GM19372 (cell line): ENCODE measurements at regions not wholly inside any gene's neighbourhood (a gene's known extent, or its start where the extent isn't known, plus 50 kb on each side); places are given as distances from the start of the nearest gene placed in this dataset.
"Not testable (repeated sequence)": the region's sequence is repeated elsewhere in the genome, so short reads cannot be mapped to it uniquely, and the experiment has no call there.

ENCODE experiments used
- ATAC-seq: cut with Tn5 transposase; IDR thresholded peaks from one replicate; pipeline ENCODE4 v1.9.1; 2021; ENCODE audit warnings: mild to moderate bottlenecking, low read depth, moderate library complexity; ENCODE audit not compliant: unreplicated experiment

DNA sequence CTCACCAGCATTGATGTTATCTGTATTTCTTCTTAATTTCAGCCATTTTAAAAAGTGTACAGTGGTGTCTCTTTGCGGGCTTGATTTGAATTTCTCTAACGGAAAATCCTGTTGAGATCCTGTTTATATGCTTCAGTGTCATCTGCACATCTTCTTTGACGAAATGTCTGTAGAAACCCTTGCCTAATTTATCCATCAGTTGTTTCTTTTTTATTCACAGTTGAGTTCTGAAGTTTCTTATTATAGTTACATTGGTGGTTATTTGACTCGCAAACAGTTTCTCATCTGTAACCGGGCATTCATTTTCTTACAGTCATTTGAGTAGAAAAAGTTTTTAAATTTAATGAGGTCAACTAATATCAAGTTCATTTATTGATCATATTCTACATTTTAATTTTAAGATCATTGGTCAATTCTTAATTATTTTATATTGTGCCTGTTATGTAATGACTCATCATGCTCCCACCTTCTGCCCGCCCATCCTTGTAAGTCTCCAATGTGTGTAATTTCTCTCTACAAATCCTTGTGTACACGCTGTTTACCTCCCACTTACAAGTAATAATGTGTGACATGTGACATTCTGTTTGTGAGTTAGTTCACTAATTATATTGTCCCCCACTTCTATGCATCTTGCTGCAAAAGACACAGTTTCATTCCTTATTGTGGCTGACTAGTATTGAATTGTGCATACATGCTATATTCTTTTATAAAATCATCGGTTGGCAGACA is 1242.8 kb downstream of the TMEM121 start:
- ATAC-seq, result not testable (repeated sequence)

DNA sequence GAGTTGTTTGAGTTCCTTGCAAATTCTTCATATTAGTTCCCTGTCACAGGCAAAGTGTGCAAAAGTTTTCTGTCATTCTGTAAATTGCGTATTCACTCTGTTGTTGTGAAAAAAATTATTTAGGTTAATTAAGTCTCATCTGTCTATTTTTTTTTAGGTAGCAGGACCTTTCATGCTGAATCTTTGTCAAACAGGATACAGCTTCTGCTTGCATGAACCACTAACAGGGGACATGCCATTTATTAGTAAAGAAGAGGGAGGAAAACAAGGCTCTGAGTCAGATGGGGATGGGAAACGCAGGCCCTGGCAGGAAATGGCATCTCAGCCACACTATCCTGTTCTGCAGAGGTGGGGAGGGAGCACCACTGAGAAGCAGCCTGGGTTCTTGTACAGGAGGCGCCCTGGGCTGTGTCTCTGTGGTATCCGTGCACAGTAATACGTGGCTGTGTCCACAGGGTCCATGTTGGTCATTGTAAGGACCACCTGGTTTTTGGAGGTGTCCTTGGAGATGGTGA is 1243.8 kb downstream of the TMEM121 start:
- not testable (repeated sequence) for ATAC-seq

DNA sequence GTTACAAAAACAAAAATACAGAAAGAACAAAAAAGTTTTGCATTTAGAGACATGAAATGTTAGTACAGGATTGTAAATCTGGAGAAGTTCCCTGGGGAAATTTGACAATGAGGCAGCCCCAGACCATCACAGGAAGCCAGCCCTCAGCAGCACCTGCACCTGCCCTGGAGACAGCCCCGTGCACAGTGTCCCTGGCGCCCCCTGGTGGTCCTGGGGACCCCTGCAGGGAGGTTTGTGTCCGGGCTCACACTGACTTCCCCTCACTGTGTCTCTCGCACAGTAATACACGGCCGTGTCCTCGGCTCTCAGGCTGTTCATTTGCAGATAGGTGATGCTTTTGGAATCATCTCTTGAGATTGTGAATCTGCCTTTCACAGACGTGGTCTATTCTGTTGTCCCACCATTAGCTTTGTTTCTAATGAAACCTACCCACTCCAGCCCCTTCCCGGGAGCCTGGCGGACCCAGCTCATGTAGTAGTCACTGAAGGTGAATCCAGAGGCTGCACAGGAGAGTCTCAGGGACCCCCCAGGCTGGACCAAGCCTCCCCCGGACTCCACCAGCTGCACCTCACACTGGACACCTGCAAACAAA is 1248.6 kb downstream of the TMEM121 start:
- not testable (repeated sequence) for ATAC-seq

DNA sequence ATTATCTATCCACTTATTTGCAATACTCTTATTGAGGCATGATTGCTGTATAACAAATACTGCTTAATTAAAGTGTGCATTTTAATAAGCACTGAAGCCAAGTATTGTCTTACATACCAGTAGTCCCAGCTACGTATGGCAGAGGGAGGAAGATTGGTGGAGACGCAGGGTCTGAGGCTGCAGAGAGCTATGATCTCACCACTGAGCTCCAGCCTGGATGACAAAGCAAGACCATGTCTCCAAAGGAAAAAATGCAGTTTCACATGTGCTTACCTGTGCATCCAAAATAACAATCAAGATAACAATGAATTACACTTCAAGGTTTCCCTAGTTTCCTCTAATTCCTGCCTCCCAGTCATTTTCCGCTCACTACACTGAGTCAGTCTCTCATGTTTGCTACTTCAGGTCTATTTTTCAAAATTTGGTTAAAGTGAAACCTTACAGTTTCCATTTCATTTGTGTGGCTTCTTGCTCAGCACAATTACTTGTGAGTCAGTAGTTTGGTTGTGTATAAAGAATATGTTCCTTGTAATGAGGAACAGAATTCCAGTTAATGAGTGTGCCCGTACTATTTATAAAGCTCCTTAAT is 1250.1 kb downstream of the TMEM121 start:
- ATAC-seq, result no peak

DNA sequence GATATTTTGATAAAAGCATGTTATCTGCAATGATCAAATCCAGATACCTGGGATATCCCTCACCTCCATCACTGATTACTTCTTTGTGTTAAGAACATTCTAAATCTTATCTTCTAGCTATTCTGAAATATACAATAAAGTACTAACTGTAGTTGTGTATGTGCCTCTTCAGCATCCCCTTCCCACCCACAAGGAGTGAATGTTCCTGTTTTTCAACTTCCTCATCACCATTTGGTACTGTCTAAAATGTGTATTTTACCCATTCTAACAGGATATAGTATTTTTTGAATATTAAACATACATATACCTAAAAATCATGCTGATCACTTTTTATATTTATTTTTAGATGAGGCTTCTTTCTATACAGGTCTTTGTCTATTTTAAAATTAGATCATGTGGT is 1252.6 kb downstream of the TMEM121 start:
- no peak for ATAC-seq

DNA sequence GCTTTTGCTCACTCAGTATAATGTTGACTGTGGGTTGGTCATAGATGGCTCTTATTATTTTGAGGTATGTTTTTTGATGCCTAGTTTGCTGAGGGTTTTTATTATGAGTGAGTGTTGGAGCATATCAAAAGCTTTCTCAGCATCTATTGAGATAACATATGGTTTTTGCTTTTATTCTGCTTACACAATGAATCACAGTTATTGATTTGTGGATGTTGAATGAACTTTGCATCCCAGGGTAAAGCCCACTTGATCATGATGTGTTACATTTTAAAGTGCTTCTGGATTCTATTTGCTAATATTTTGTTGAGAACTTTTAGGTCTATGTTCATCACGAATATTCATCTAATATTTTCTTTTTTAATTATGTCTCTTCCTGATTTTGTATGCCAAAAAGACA is 1260.3 kb downstream of the TMEM121 start:
- ATAC-seq, result no peak

DNA sequence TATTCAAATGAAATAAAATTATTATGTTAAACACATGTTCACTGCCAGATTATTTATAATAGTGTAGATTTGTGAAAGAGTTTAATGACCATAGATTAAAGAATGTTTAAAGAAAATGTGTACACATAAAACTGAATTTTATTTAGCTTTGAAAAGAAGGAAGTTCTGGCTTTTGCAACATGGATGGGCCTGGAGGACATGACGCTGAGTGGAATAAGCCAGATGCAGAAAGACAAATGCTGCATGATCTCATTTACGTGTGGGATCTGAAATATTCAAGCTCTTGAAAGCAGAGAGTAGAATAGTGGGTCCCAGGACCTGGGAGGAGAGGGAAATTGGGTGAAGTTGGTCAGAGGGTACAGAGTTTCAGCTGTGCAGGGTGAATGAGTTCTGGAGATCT is 1261.2 kb downstream of the TMEM121 start:
- ATAC-seq, result no peak

DNA sequence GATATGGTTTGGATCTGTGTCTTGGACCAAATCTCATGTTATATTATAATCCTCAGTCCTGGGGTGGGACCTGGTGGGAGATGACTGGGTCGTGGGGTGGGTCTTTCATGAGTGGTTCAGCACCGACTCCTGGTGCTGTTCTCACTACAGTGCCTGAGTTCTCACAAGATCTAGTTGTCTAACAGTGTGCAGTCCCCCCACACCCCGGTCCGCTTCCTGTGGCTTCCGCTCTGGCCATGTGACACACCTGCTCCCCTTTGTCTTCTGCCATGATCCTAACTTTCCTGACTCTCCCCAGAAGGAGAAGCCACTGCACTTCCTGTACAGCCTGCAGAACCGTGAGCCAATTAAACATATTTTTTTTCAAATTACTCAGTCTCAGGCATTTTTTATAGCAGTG is 1262.2 kb downstream of the TMEM121 start:
- ATAC-seq, result no peak

DNA sequence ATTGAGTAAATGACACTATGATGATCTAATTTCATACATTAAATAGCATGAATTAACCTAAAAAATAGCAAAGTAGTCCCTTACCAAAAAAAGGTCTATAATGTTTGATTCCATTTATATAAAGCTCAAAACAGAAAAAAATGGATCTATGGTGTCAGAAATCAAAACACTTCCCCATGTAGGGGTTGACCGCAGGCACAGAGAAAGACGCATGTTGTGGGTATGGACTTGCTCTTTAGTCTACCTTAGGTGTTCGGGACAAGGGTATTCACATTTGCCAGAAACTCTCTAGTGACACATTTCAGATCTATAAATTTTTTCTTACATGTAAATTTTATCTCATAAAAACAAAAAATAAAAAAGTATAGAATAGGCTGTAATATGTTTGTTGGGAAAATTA is 1262.9 kb downstream of the TMEM121 start:
- ATAC-seq, result no peak

DNA sequence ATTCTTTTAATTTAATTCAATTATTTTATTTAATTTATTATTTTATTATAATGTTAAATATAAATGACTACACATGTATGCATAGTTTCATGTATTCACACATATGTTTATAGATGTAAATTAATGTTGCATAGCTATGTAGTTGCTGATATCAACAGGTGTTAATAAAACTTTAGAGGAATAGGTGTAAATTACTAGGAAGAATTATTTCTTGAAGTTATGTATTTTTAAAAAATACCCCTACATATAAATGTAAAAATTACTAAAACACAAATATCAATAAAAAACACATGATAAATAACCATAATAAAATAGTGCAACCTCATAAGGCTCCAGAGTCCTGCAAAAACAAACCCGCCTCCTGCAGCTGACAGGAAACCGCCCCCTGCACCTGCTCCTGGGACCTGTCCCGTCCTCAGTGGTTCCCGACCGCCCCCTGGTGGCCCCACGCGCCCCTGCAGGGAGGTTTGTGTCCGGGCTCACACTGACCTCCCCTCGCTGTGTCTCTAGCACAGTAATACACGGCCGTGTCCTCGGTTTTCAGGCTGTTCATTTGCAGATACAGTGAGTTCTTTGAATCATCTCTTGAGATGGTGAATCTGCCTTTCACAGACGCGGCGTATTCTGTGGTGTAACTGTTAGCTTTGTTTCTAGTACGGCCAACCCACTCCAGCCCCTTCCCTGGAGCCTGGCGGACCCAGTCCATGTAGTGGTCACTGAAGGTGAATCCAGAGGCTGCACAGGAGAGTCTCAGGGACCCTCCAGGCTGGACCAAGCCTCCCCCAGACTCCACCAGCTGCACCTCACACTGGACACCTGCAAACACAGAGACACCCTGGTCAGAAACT is 1264.0 kb downstream of the TMEM121 start:
- no peak for ATAC-seq

DNA sequence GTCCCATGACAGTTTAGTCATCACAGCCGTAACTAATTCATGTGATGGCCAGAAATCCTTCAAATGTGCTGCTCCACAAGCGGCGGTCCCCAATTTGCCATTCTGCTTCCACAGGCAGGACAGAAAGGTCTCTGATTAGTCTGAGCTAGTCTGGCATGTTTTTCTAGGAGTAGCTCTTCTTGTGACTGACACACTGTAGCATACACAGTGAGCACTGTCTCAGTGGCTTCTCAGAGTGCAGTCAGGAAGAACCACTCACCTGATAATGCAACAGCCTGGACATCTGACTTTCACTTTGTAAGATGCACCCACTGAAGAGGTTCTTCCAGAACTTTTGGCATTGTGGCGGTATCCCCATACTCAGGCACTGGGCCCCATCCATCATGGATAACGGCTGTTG is 1266.2 kb downstream of the TMEM121 start:
- no peak for ATAC-seq

DNA sequence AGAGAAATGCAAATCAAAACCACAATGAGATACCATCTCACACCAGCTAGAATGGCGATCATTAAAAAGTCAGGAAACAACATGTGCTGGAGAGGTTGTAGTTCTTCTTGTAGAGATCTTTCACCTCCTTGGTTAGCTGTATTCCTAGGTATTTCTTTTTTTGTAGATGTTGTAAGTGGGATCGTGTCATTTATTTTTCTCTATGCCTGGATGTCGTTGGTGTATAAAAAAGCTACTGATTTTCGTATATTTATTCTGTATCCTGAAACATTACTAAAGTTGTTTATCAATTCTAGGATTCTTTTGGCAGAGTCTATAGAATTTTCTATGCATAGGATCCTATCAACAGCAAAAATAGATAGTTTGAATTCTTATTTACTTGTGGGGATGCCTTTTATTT is 1271.8 kb downstream of the TMEM121 start:
- not testable (repeated sequence) for ATAC-seq

DNA sequence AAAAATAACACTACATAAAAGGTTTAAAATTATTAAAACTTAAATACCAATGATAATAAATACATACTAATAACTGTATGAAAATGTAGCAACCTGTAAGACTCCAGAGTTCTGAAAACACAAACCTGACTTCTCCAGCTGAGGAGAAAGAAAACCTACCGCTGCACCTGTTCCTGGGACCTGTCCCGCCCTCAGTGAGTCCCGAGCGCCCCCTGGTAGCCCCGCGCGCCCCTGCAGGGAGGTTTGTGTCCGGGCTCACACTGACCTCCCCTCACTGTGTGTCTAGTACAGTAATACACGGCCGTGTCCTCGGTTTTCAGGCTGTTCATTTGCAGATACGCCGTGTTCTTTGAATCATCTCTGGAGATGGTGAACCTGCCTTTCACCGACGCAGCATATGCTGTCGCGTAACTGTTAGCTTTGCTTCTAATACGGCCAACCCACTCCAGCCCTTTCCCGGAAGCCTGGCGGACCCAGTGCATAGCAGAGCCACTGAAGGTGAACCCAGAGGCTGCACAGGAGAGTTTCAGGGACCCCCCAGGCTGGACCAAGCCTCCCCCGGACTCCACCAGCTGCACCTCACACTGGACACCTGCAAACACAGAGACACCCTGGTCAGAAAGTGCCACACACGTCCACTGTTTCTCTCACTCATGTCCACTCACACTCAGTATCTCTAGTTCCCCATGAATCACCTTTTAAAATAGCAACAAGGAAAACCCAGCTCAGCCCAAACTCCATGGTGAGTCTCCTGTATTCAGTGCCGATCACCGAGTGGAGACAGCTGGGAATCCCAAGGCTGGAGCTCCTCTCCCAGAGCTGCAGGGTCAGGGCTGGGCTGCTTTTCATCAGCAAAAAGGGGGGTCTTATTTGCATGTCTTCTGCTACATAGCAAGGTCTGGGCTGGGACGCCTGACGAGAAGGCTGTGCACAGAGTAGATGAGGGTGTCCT is 1276.3 kb downstream of the TMEM121 start:
- ATAC-seq, result no peak

DNA sequence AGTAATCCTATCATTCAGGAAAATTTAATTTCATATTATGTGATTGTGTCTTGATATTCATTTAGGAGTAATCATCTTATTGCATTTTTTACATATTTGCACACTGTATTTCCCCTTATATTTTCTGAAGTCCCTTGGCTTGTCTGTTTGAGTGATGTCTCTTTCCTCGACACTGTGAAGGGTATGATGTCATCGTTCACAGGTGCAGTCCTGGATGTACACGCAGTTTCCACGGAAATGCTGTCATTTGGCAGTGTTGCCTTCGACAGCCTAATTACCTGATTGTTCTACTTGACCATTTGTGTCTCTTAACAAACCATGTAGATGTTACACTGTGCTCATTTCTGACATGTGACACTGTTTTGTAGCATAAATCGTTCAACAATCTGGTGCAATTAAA is 1277.0 kb downstream of the TMEM121 start:
- ATAC-seq, result no peak

DNA sequence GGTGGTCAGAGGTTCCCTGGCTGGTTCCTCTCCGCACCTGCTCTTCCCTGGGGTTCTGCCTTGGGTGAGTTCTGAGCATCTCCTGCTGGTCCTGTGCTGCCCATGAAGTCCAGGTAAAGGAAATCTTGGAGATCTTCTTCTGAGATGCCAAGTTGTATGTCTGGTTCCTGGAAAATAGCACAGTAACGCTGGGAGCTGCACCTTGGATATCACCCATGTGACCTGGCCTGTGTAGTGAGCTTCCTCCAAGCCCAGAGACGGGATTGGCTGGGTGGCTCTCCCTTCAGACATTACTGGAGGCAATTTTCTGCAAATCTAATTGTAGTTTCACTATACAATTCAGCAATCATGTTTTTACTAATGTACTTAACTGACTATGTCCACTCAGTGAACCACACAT is 1281.1 kb downstream of the TMEM121 start:
- no peak for ATAC-seq

DNA sequence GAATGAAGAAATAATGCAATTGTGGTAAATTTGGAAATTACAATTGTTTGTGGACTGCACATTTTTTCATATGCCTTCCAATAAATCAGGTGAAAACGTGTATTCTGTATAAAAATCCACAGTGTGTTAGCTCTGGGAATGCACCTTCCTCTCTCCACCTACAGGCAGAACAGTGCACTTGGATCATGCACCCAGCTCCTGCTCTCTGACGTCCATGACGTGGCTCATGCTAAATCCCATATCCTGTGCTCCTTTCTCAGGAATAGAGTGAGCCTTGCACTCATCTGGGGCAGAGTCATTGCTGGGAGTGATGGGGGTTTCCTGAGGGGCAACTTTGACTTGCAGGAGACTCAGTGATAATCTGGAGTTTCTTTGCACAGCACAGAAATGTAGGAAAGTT is 1282.1 kb downstream of the TMEM121 start:
- no peak for ATAC-seq

DNA sequence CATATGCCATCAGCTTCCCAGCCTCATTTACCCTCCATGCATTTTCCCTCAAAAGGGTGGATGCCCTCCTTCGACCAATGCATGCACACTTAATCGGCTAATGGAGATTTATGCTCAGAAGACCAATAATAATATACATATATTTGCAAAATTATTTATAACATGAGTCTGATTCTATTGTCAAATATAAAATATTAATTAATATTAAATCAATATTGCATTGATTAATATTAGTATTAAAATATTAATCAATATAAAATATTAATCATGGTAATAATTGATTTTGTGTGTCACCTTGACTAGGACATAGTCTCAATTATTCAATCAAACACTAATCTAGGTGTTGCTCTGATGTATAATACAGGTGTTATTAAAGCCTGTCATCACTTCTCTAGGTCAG is 1282.5 kb downstream of the TMEM121 start:
- no peak for ATAC-seq

DNA sequence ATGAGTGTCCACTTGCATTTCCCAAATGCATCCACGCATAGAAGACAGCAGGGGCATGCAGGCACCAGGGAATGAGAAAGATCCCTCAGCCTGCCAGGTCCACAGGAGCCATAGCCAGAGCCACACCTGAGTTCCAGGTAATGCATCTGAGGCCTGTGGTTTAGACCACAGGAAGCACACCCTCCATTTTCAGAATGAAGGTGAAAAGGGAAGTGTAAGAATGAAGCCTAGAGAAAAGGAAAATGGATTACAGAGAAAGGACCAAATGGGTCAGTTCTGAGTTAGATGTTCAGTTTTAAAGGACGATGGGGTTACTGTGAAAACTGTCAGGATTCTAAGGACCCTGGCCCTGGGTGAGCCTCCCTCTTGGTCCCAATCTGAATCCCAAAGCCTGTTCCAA is 1283.2 kb downstream of the TMEM121 start:
- no peak for ATAC-seq

DNA sequence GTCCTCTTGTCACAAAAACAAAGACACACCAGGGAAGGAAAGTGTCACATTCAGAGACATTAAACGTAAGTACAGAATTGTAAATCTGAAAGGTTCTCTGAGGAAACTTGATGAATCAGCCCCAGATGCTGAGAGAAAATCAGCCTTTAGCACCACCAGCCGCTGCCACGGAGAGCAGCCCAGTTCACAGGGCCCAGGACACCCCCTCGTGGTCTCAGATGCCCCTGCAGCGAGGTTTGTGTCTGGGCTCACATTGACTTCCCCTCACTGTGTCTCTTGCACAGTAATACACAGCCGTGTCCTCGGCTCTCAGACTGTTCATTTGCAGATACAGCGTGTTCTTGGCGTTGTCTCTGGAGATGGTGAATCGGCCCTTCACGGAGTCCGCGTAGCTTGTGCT is 1283.8 kb downstream of the TMEM121 start:
- not testable (repeated sequence) for ATAC-seq

DNA sequence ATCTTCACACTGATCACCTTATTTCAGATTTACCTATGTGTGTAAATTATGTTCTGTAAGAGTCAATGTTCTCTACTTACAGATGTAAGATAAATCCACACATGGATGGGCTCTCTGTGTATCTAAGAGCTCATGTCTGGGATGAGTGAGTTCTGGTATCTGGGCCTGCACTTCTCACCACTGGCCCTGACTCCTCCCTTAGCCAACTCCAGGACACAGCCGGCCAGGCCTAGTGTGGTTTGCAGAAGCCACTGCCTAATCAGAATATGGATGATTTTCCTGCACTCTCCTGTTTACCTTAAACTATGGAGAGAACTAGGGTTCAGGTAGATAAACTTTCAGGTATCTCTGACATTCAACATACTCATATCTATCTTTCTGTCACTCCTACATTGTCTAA is 1284.8 kb downstream of the TMEM121 start:
- ATAC-seq, result no peak
